ENCODE measurements at regions not wholly inside any gene's neighbourhood (a gene's known extent, or its start where the extent isn't known, plus 50 kb on each side); places are given as distances from the start of the nearest gene placed in this dataset.
A peak's percentile ranks its signal among the peaks of the same experiment; 100 is the strongest.

- no peak overlapping the region for H2BK120ac ChIP-seq (ENCODE audit: low read depth, low read length, poor library complexity, severe bottlenecking)
- no peaks in the 10 kb centered on the region for H3K9me3 Mint-ChIP-seq
- H2AFZ ChIP-seq (ENCODE audit: low read length) = no peak overlapping the region
- no peak overlapping the region for H3K23ac ChIP-seq (ENCODE audit: insufficient read length, low read depth, low read length)
- no peak for DNase-seq
- H3K4ac ChIP-seq (ENCODE audit: low read depth, low read length) = no peak overlapping the region
- H3K27me3 Mint-ChIP-seq (ENCODE audit: low read depth) = peaks cover 63% of the 10 kb centered on the region
- H3K79me2 ChIP-seq (ENCODE audit: insufficient read depth, low read length) = no peaks in the 10 kb centered on the region
- H3K79me1 ChIP-seq (ENCODE audit: insufficient read depth, low read depth, low read length, poor library complexity, severe bottlenecking) = no peaks in the 10 kb centered on the region
- no peaks in the 10 kb centered on the region for H3K9me3 ChIP-seq (ENCODE audit: control insufficient read depth, low read depth, low read length)
- H3K4me2 ChIP-seq (ENCODE audit: insufficient read depth, insufficient read length, low read length) = peak overlapping the region; percentile 35
- H3K36me3 Mint-ChIP-seq (ENCODE audit: insufficient read depth in 1 of 3, low read depth in 3 of 3) = no peaks in the 10 kb centered on the region
- no peaks in the 10 kb centered on the region for H4K20me1 ChIP-seq (ENCODE audit: control insufficient read depth, insufficient read depth, insufficient read length)
- no peak overlapping the region for H3K27ac ChIP-seq (ENCODE audit: insufficient read length, low read depth, low read length)
- peak overlapping the region; percentile 75 to 87 (median 84); a peak in 5 of 7 replicates for H3K27ac Mint-ChIP-seq
- no peak overlapping the region for H3K18ac ChIP-seq (ENCODE audit: insufficient read length, low read depth, low read length)
- no peak overlapping the region for H2BK12ac ChIP-seq (ENCODE audit: insufficient read length, low read depth, low read length)
- H3K23me2 ChIP-seq (ENCODE audit: insufficient read length, low read depth, low read length, poor library complexity, severe bottlenecking) = peaks cover 3% of the 10 kb centered on the region
- H2BK5ac ChIP-seq (ENCODE audit: insufficient read length, low read length) = no peak overlapping the region
- no peak overlapping the region for H4K91ac ChIP-seq (ENCODE audit: insufficient read length, low read depth, low read length)
- H3K4me3 Mint-ChIP-seq = peak overlapping the region; percentile 70 to 84
- no peak overlapping the region for H3K9ac ChIP-seq (ENCODE audit: extremely low read depth, insufficient read length, low read length)
- no peaks in the 10 kb centered on the region; the same call in 1 of the 2 replicates for H3K27me3 ChIP-seq (ENCODE audit: insufficient read depth, low read length)
- WGBS (ENCODE audit: extremely low coverage, insufficient read length, low lambda C conversion rate) = no CpG with 5 or more reads among the region's 5 CpGs
- no peak overlapping the region for H2BK15ac ChIP-seq (ENCODE audit: low read depth, low read length)
- H3K4me1 ChIP-seq (ENCODE audit: insufficient read depth, low read length) = no peaks in the 10 kb centered on the region
- H3K14ac ChIP-seq (ENCODE audit: insufficient read depth, low read length) = peak overlapping the region; percentile 52; the same call in 1 of the 2 replicates
- no peak overlapping the region for H4K8ac ChIP-seq (replicated peaks; ENCODE audit: insufficient read length, low read depth, low read length)
- H2BK20ac ChIP-seq (ENCODE audit: low read depth, low read length, poor library complexity, severe bottlenecking) = no peak overlapping the region
- H3T11ph ChIP-seq (ENCODE audit: low read length) = no peak overlapping the region
- no peak overlapping the region for H2AK5ac ChIP-seq (ENCODE audit: insufficient read length, low read length)
- no peak overlapping the region for H4K5ac ChIP-seq (ENCODE audit: insufficient read length, low read depth, low read length)
- H3K56ac ChIP-seq (ENCODE audit: insufficient read length, low read depth, low read length) = no peak overlapping the region
- peaks cover 11 to 18% of the 10 kb centered on the region in 2 experiments for H3K4me1 Mint-ChIP-seq
- no peak for TF ChIP-seq CTCF (conservative IDR thresholded peaks at IDR 0.05)
These were observed 155.0 kb upstream of the LYZL2 start for GRCh38 chr10:30784524-30784896.

Data from H9 (cell line).